ENCODE measurements at regions not wholly inside any gene's neighbourhood (a gene's known extent, or its start where the extent isn't known, plus 50 kb on each side); places are given as distances from the start of the nearest gene placed in this dataset.

DNA sequence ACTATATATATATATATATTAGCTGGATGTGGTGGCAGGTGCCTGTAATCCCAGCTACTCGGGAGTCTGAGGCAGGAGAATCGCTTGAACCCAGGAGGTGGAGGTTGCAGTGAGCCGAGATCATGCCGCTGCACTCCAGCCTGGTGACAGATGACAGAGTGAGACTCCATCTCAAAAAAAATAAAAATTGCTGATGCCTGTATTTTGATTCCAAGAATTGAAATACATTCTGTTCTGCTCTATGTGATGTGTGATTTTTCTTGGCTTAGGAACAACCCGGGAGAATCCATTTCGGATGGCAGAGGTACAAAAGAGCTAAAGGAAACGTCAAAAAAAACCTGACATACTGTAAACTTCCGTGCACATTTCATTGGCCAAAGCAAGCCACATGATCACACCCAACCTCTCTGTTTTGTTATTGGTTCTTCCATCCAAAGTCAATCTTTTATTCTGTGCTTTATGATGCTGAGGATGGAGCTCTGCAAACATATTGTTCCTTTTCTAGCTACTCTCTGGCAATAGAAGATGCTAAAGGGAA is 478.1 kb upstream of the MAP2 start:
- TF ChIP-seq, protein P1, sequence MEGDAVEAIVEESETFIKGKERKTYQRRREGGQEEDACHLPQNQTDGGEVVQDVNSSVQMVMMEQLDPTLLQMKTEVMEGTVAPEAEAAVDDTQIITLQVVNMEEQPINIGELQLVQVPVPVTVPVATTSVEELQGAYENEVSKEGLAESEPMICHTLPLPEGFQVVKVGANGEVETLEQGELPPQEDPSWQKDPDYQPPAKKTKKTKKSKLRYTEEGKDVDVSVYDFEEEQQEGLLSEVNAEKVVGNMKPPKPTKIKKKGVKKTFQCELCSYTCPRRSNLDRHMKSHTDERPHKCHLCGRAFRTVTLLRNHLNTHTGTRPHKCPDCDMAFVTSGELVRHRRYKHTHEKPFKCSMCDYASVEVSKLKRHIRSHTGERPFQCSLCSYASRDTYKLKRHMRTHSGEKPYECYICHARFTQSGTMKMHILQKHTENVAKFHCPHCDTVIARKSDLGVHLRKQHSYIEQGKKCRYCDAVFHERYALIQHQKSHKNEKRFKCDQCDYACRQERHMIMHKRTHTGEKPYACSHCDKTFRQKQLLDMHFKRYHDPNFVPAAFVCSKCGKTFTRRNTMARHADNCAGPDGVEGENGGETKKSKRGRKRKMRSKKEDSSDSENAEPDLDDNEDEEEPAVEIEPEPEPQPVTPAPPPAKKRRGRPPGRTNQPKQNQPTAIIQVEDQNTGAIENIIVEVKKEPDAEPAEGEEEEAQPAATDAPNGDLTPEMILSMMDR (optimal IDR thresholded peaks at IDR 0.05 in 1 of 3, IDR thresholded peaks at IDR 0.05 in 1 of 3, conservative IDR thresholded peaks at IDR 0.05 in 1 of 3; ENCODE audit: extremely low read depth in 1 of 3, insufficient read depth in 2 of 3, low read length in 3 of 3), result no peak
- TF ChIP-seq EZH2 (IDR thresholded peaks at IDR 0.05; ENCODE audit: low read length), result no peak

Measured in keratinocyte (primary cell).